ENCODE measurements at regions not wholly inside any gene's neighbourhood (a gene's known extent, or its start where the extent isn't known, plus 50 kb on each side); places are given as distances from the start of the nearest gene placed in this dataset.

- TF ChIP-seq CTCF (IDR thresholded peaks at IDR 0.05) (no peak), EP300 (IDR thresholded peaks at IDR 0.05; ENCODE audit: borderline replicate concordance in 1 of 2, low read depth in 1 of 2, low read length in 1 of 2) (no peak), TAF1 (IDR thresholded peaks at IDR 0.05; ENCODE audit: borderline replicate concordance, low read depth, low read length) (no peak), USF2 (IDR thresholded peaks at IDR 0.05; ENCODE audit: borderline replicate concordance, low read depth, low read length) (no peak), EZH2phosphoT487 (IDR thresholded peaks at IDR 0.05; ENCODE audit: borderline replicate concordance, low read depth) (no peak), MXI1 (IDR thresholded peaks at IDR 0.05; ENCODE audit: low read depth, low read length) (no peak), TCF12 (IDR thresholded peaks at IDR 0.05) (no peak)
- TF ChIP-seq, protein P1, sequence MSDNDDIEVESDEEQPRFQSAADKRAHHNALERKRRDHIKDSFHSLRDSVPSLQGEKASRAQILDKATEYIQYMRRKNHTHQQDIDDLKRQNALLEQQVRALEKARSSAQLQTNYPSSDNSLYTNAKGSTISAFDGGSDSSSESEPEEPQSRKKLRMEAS (IDR thresholded peaks at IDR 0.05; ENCODE audit: low read depth), result no peak
These were observed 247.6 kb upstream of the PBX1 start for GRCh38 chr1:164311377-164311776.

All from SK-N-SH (cell line).